ENCODE measurements at regions not wholly inside any gene's neighbourhood (a gene's known extent, or its start where the extent isn't known, plus 50 kb on each side); places are given as distances from the start of the nearest gene placed in this dataset.

DNA sequence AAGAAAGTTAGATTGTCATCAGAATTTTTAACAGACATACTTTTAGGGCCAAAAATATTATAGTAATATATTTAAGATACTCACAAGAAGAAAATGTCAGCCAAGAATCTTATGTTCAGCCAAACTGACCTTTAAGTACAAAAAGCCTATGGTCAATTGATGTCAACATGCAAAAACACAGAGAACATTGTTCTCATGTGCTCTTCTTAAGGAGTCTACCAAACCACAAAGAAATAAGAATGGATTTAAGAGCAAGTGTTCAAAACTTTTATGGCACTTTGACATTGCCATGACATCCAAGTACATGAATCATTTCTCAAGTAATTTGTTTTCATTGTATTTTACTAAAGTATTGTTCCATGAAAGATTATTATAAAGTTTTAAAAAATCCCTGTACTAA is 180.4 kb downstream of the TMEM26 start:
- Histone ChIP-seq H3K27ac (no peak overlapping the region), H3K27me3 (ENCODE audit: control insufficient read depth, insufficient read depth, low read length) (no peaks in the 10 kb centered on the region), H2AFZ (no peak overlapping the region), H3K36me3 (ENCODE audit: control insufficient read depth, insufficient read depth, low read length) (no peaks in the 10 kb centered on the region), H3K4me1 (no peaks in the 10 kb centered on the region), H3K9me3 (ENCODE audit: control insufficient read depth, low read length) (no peaks in the 10 kb centered on the region), H3K4me3 (ENCODE audit: low read depth, low read length) (no peak overlapping the region), H3K4me2 (ENCODE audit: low read length) (no peak overlapping the region), H3K79me2 (no peaks in the 10 kb centered on the region), H3K9ac (no peak overlapping the region)
- TF ChIP-seq, protein P1, sequence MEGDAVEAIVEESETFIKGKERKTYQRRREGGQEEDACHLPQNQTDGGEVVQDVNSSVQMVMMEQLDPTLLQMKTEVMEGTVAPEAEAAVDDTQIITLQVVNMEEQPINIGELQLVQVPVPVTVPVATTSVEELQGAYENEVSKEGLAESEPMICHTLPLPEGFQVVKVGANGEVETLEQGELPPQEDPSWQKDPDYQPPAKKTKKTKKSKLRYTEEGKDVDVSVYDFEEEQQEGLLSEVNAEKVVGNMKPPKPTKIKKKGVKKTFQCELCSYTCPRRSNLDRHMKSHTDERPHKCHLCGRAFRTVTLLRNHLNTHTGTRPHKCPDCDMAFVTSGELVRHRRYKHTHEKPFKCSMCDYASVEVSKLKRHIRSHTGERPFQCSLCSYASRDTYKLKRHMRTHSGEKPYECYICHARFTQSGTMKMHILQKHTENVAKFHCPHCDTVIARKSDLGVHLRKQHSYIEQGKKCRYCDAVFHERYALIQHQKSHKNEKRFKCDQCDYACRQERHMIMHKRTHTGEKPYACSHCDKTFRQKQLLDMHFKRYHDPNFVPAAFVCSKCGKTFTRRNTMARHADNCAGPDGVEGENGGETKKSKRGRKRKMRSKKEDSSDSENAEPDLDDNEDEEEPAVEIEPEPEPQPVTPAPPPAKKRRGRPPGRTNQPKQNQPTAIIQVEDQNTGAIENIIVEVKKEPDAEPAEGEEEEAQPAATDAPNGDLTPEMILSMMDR (IDR thresholded peaks at IDR 0.05), result no peak

DNA sequence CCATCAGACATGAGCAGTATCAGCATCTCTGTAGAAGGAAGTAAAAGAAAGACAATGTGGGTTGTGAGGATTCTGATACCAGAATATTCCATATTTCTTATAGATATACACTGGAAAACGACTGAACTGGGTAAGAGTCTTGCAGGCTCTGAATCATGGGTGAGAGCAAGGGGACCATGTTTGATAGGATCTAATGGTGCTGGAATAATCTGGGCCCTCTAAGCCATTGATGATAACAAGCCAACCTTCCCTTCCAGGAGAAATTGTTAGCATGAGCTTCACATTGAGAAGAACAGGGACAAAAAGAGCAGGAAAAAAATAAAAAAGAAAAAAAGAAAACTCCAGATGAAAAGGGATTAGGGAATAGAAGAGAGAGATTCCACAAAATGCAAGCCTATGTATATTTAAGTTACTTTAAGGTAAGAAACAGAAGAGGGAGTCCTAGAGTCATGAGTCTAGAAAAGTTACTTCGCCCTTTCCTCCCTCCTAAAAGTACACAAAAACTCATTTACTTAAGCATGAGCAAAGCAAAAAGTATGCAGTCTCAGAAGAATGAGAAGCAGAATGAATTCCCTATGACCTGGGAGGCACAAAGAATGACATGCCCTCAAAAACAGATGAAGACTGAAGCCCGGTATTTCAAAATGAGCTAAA is 181.9 kb downstream of the TMEM26 start:
- TF ChIP-seq, protein P1 (IDR thresholded peaks at IDR 0.05), result no peak
- Histone ChIP-seq H3K27me3 (ENCODE audit: control insufficient read depth, insufficient read depth, low read length) (no peaks in the 10 kb centered on the region), H3K9me3 (ENCODE audit: control insufficient read depth, low read length) (no peaks in the 10 kb centered on the region), H3K79me2 (no peaks in the 10 kb centered on the region), H2AFZ (no peak overlapping the region), H3K4me2 (ENCODE audit: low read length) (no peak overlapping the region), H3K9ac (no peak overlapping the region), H3K36me3 (ENCODE audit: control insufficient read depth, insufficient read depth, low read length) (no peaks in the 10 kb centered on the region), H3K4me3 (ENCODE audit: low read depth, low read length) (no peak overlapping the region), H3K27ac (no peak overlapping the region), H3K4me1 (no peaks in the 10 kb centered on the region)

DNA sequence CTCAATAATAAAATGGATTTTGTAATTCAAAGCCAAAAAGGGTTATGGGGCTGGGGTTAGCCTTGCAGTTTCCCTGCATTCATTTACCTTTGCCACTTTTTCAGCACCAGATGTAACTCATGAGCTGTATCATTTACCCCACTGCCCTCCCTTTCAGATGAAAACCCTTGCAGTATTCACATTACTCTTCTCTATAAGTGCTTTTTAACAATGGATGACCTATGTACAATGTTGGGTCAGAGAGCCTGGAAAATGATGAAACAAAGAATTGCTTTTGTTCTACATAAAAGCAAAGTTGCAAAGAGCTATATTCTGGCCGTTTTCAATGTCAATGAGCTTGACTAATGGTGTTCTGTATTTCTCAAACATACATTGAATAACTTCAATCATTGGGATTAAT is 189.7 kb downstream of the TMEM26 start:
- no peak overlapping the region for H3K4me2 ChIP-seq (ENCODE audit: low read length)
- no peak overlapping the region for H3K27ac ChIP-seq
- H3K4me3 ChIP-seq (ENCODE audit: low read depth, low read length), result no peak overlapping the region
- no peak overlapping the region for H2AFZ ChIP-seq
- TF ChIP-seq, protein P1 (IDR thresholded peaks at IDR 0.05), result no peak
- no peaks in the 10 kb centered on the region for H3K79me2 ChIP-seq
- no peak overlapping the region for H3K9ac ChIP-seq
- H3K27me3 ChIP-seq (ENCODE audit: control insufficient read depth, insufficient read depth, low read length), result no peaks in the 10 kb centered on the region
- H3K9me3 ChIP-seq (ENCODE audit: control insufficient read depth, low read length), result no peaks in the 10 kb centered on the region
- no peaks in the 10 kb centered on the region for H3K4me1 ChIP-seq
- H3K36me3 ChIP-seq (ENCODE audit: control insufficient read depth, insufficient read depth, low read length), result no peaks in the 10 kb centered on the region

DNA sequence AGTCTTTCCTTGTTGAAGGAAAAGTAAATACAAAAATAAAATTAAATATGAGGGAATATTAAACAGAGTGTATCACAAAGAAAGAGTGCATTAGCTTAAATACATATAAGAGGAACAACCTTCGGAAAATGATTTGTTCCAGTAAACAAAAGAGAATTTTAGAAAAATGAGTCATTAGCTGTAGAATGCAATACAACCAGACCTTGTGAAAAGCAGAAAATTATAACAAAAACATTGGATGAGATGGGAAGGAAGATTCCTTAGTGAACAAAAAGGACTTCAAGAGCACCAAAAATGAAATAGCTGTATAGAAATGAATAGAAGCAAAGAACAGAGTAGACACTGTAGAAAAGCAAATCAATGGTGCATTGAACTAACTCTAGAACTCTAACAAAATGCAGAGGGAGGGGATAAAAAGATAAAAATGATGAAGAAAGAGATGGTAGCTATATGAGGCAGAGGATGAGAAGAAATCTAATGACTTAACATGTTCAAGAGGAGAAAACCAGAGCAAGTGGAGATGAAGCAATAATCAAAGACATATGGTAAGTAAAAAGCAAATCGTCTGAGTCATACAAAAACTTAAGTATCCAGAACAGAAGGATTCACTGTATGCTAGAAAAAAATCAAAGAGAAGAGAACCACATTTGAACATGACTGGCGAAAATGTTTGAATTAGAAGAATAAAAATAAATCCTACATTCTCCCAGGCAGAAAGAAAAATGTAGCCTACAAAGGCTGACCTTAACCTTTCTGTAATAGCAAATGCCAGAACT is 190.5 kb downstream of the TMEM26 start:
- Histone ChIP-seq H3K27me3 (ENCODE audit: control insufficient read depth, insufficient read depth, low read length) (no peaks in the 10 kb centered on the region), H3K27ac (no peak overlapping the region), H2AFZ (no peak overlapping the region), H3K36me3 (ENCODE audit: control insufficient read depth, insufficient read depth, low read length) (no peaks in the 10 kb centered on the region), H3K9ac (no peak overlapping the region), H3K79me2 (no peaks in the 10 kb centered on the region), H3K9me3 (ENCODE audit: control insufficient read depth, low read length) (no peaks in the 10 kb centered on the region), H3K4me2 (ENCODE audit: low read length) (no peak overlapping the region), H3K4me3 (ENCODE audit: low read depth, low read length) (no peak overlapping the region), H3K4me1 (no peaks in the 10 kb centered on the region)
- TF ChIP-seq, protein P1 (IDR thresholded peaks at IDR 0.05), result no peak

All from parathyroid adenoma (tissue), 2 donors.